Heart left ventricle (tissue), 16 donors: ENCODE measurements at regions not wholly inside any gene's neighbourhood (a gene's known extent, or its start where the extent isn't known, plus 50 kb on each side); places are given as distances from the start of the nearest gene placed in this dataset.
A peak's percentile ranks its signal among the peaks of the same experiment; 100 is the strongest.

Experiments
- ATAC-seq, 4 donors: fragments of 200-7000 bp; cut with Tn5 transposase; one replicate each; pipeline ENCODE4 v1.9.1; 2020 to 2022; ENCODE audit warnings: moderate library complexity in 4 of 4, mild to moderate bottlenecking in 3 of 4, moderate number of reproducible peaks in 1 of 4
- DNase-seq, 5 donors: peaks; one replicate each; pipeline ENCODE4 v3.0.0-alpha.2; 2020
- H3K27ac ChIP-seq, 12 donors: fragments of 200-600 bp; sonication (generic) in 4 of 12; one replicate each; pipeline versions ENCODE4 v1.5.0 to v1.8.0; 2016 to 2022; ENCODE audit warnings: mild to moderate bottlenecking in 2 of 12
- H3K27me3 ChIP-seq, 9 donors: fragments of 200-600 bp; sonication (generic) in 2 of 9; one replicate each; pipeline versions ENCODE4 v1.5.1 to v1.8.0; 2016 to 2022; ENCODE audit warnings: mild to moderate bottlenecking in 3 of 9
- H3K36me3 ChIP-seq, 9 donors: fragments of 200-600 bp; sonication (generic) in 2 of 9; one replicate each; pipeline versions ENCODE4 v1.5.0 to v1.8.0; 2018 to 2022; ENCODE audit warnings: mild to moderate bottlenecking in 2 of 9
- H3K4me1 ChIP-seq, 12 donors: fragments of 200-600 bp; sonication (generic) in 4 of 12; one replicate each; pipeline versions ENCODE4 v1.5.0 to v1.8.0; 2016 to 2022; ENCODE audit warnings: mild to moderate bottlenecking in 3 of 12
- H3K4me3 ChIP-seq, 12 donors: fragments of 200-600 bp; sonication (generic) in 4 of 12; one replicate each; pipeline versions ENCODE4 v1.5.0 to v1.8.0; 2017 to 2022; ENCODE audit warnings: mild to moderate bottlenecking in 9 of 12, moderate library complexity in 4 of 12
- H3K9me3 ChIP-seq, 12 donors: fragments of 200-600 bp; sonication (generic) in 4 of 12; one replicate each; pipeline versions ENCODE4 v1.5.0 to v1.8.0; 2016 to 2022; ENCODE audit warnings: mild to moderate bottlenecking in 1 of 12
- CTCF ChIP-seq, 12 donors: fragments of 200-600 bp; sonication (generic) in 4 of 12; IDR thresholded peaks; one replicate each; pipeline versions ENCODE4 v1.5.0 to v1.8.0; 2018 to 2022; ENCODE audit warnings: antibody characterized with exemption in 12 of 12, mild to moderate bottlenecking in 5 of 12
- POLR2A ChIP-seq, 2 donors: fragments of 450-650 bp; IDR thresholded peaks; one replicate each; pipeline ENCODE4 v1.6.1; 2017; ENCODE audit warnings: antibody characterized with exemption in 2 of 2, mild to moderate bottlenecking in 2 of 2, moderate library complexity in 2 of 2
- WGBS, 4 donors: extraction: QIAGEN DNeasy Blood & Tissue Kit in 2 of 4; methylation state at CpG; one replicate each; pipeline versions ENCODE4 v1.1.5 to v1.1.7; 2013 to 2018; 5-methylcytosine and 5-hydroxymethylcytosine counted together
- intact Hi-C, 10 donors: fragments of 100-400 bp; cut with DNase I; formaldehyde crosslinking; loops; one replicate each; pipeline versions ENCODE4 v1.11.1 to v1.14.2; 2022
- donor health status: ischemic (EF 13 %, LVEDD 7.1; RV severe dilation, severe dysfunction).
- donor health status: healthy with polysubstance abuse.
- donor health status: DM: no; HTN: yes; CAD: no.
- donor health status: DM: no; HTN: no; CAD: no.
- donor health status: ischemic (EF 25% LVEDD 6.9; RV normal size, moderate dysfunction).
- donor health status: ischemic (EF 25% LVEDD 5.7; RV mildly dilated, moderate dysfunction).
- donor health status: healthy.
- donor health status: DM: yes; HTN: yes; CAD: no.
- donor health status: ischemic (EF 35%, LVEDD 5.7; RV mildly dilated, moderate dysfunction).
- donor health status: nonischemic (EF 11% LVEDD 7.7; RV severe dilation, severe dysfunction).
- donor health status: DM: yes; HTN: yes; CAD: no.
- donor health status: PGD.
- donor health status: ischemic (EF 29% LVEDD 5.4; RV normal size, mild dysfunction).
- donor health status: nonischemic (EF 23%, LVEDD 6.1; RV moderate dilation, normal function).

- H3K4me1 ChIP-seq: peaks cover 0 to 65% (median 0%) of the 10 kb centered on the region in 12 donors
- intact Hi-C loops: no loop called here
- no peaks in the 10 kb centered on the region for H3K27me3 ChIP-seq
- 96 to 100% (median 97%) methylated on average over 1 of the region's 1 CpG for WGBS, 4 donors
- H3K27ac ChIP-seq: peak overlapping the region in 1 of 12 donors; percentile 55
- TF ChIP-seq CTCF (IDR thresholded peaks at IDR 0.05) (no peak), POLR2A (IDR thresholded peaks at IDR 0.05) (no peak)
- H3K36me3 ChIP-seq: no peaks in the 10 kb centered on the region
- no peak overlapping the region for H3K4me3 ChIP-seq
- ATAC-seq (no peak), DNase-seq (no peak)
- no peaks in the 10 kb centered on the region for H3K9me3 ChIP-seq
Observed at GRCh38 chr5:61273279-61273975, 58.6 kb upstream of the ZSWIM6 start.

GRCh38 chr5:61274511-61274911, 57.5 kb upstream of the ZSWIM6 start:
- no peak for DNase-seq
- Histone ChIP-seq H3K4me1 (peaks cover 0 to 67% (median 0%) of the 10 kb centered on the region in 12 donors), H3K27ac (peak overlapping the region in 1 of 12 donors; percentile 83), H3K4me3 (no peak overlapping the region), H3K27me3 (no peaks in the 10 kb centered on the region), H3K9me3 (no peaks in the 10 kb centered on the region), H3K36me3 (no peaks in the 10 kb centered on the region)
- intact Hi-C loops: no loop called here
- ATAC-seq: no peak
- no peak for TF ChIP-seq POLR2A (IDR thresholded peaks at IDR 0.05)
- no peak for TF ChIP-seq CTCF (IDR thresholded peaks at IDR 0.05)

GRCh38 chr5:61275841-61276240, 56.2 kb upstream of the ZSWIM6 start:
- ATAC-seq: peak in 3 of 4 donors; percentile 58 to 87 (median 81)

GRCh38 chr5:61277190-61277589, 54.9 kb upstream of the ZSWIM6 start:
- intact Hi-C loops: no loop called here
- DNase-seq (no peak), ATAC-seq (peak in 2 of 4 donors; percentile 21 to 71)
- Histone ChIP-seq H3K4me3 (peak overlapping the region in 4 of 12 donors; percentile 22 to 34 (median 26)), H3K4me1 (peaks cover 0 to 79% (median 7%) of the 10 kb centered on the region in 12 donors), H3K27me3 (no peaks in the 10 kb centered on the region), H3K27ac (peak overlapping the region in 4 of 12 donors; percentile 18 to 83 (median 46)), H3K9me3 (no peaks in the 10 kb centered on the region), H3K36me3 (no peaks in the 10 kb centered on the region)
- WGBS, 4 donors: 25 to 39% (median 31%) methylated on average over 2 of the region's 2 CpGs
- TF ChIP-seq POLR2A (IDR thresholded peaks at IDR 0.05) (no peak), CTCF (IDR thresholded peaks at IDR 0.05) (peak in 6 of 12 donors; percentile 13 to 43 (median 33))

More at GRCh38 chr5:61275841-61276240, 56.2 kb upstream of the ZSWIM6 start:
- Histone ChIP-seq H3K27me3 (no peaks in the 10 kb centered on the region), H3K4me3 (no peak overlapping the region), H3K27ac (peak overlapping the region in 1 of 12 donors; percentile 83), H3K4me1 (peaks cover 0 to 73% (median 7%) of the 10 kb centered on the region in 12 donors), H3K36me3 (no peaks in the 10 kb centered on the region), H3K9me3 (no peaks in the 10 kb centered on the region)
- 48 to 62% (median 56%) methylated on average over 8 of the region's 8 CpGs for WGBS, 4 donors
- DNase-seq: peak; percentile 60 to 82 (median 71)
- TF ChIP-seq POLR2A (IDR thresholded peaks at IDR 0.05): no peak
- no peak for TF ChIP-seq CTCF (IDR thresholded peaks at IDR 0.05)
- intact Hi-C loops: no loop called here
